GM19467 (cell line): ENCODE measurements at regions not wholly inside any gene's neighbourhood (a gene's known extent, or its start where the extent isn't known, plus 50 kb on each side); places are given as distances from the start of the nearest gene placed in this dataset.
"Not testable (repeated sequence)": the region's sequence is repeated elsewhere in the genome, so short reads cannot be mapped to it uniquely, and the experiment has no call there.

ENCODE experiments used
- ATAC-seq: cut with Tn5 transposase; IDR thresholded peaks from one replicate; pipeline ENCODE4 v1.9.1; 2021; ENCODE audit warnings: mild to moderate bottlenecking, moderate library complexity; ENCODE audit not compliant: unreplicated experiment

DNA sequence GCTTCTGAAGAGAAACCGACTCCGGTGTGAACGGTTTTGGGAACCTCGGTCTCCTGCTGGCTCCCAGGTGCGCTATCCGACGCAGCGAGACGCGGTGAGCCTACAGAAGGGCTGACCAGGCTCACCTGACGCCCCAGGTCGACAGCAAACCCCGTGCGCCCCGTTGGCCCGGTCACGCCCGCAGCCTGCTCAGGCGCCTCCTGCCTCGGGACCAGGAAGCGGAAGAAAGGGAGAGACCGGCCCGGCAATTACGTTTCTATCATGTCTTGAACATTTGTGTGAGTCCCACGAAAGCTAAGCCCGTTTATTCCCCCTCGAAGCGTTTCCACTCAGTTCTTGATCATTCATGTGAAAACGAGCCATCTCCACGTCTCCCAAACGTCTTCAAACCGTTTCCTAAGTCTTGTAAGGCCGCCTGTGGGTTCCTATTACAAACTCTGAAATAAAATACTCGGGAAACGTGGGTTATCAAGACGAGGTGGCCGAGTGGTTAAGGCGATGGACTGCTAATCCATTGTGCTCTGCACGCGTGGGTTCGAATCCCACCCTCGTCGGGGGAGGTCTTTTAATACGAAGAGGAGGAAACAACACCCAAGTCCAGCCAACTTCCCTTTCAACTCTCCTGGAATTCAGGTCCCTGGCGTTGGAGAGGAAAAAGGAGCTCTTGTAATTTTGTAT, 150.5 kb upstream of the PRSS16 start:
- ATAC-seq = no peak

DNA sequence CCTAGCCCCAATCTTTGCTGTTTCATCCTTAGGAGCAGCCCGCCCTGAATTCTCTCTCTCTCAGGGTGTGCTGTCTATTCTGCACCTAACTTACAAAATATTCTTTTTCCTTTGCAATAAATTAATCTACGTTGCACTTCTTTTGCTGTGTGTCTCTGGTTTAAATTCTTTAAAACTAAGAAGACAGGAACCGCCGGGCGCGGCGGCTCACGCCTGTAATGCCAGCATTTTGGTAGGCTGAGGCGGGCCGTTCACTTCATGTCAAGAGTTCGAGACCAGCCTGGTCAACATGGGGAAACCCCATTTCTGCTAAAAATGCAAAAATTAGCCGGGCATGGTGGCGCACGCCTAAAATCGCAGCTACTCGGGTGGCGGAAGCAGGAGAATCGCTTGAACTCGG, 148.5 kb upstream of the PRSS16 start:
- ATAC-seq = no peak

DNA sequence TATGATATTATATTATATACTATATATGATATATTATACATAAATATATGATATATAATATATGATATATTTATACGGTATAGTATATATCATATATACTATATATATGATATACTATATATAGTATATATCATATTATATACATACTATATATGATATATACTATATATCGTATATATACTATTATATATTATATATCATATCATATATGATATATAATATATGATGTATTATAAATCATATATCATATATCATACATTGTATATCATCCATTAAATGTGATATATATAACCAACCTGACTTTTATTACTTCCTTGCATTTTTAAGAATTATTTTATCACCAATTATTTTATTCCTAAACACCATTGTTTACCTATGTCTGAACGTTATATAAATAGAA, 146.6 kb upstream of the PRSS16 start:
- no peak for ATAC-seq

DNA sequence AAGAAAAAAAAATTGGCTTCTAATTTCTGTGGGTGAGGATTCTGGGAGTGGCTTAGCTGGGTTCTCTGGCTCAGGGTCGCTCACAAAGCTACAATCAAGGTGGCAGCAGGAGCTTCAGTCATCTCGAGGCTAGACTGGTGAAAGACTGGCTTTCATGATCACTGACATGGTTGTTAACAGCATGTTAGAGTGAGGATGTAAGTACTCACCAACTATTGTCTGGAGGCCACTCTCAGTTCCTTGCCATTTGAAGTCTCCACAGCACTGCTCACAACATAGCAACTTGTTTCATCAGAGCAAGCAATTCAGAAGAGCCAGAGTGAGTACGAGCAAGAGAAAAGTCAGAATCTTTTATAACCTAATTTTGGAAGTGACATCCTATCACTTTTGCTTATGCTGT, 145.7 kb upstream of the PRSS16 start:
- ATAC-seq = no peak

DNA sequence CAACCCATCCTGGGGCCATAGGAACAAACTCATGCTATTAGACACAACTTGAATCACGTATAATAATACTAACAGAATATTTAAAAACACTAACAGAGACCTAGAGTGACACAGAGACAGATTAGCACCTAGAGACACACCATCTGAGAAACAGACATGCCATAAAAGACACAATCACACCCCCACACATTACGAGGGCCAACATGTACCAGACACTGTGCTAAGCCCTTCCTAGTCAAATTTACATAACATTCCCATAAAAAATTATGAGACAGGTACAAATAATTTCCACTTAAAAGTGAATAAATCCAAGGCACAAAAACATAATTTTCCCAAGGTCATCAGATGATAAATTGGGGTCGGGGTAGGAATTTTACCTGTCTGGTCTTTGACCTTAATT, 141.1 kb upstream of the PRSS16 start:
- ATAC-seq = no peak

DNA sequence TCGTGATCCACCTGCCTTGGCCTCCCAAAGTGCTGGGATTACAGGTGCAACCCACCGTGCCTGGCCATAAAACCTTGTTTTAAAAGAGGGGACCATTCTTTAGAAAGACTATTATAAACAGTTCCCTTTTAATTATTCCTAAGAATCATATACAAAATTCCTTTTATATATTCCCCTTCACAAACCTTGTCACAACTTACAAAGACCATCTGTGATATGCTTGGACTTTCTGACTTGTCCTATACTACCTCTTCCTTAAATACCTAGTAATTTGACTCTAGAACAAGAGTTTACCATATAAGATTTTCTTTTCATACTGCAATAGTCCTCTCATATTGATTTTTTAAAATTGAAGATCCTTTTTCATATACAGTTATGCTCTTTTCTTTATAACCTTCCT, 135.8 kb upstream of the PRSS16 start:
- no peak for ATAC-seq

DNA sequence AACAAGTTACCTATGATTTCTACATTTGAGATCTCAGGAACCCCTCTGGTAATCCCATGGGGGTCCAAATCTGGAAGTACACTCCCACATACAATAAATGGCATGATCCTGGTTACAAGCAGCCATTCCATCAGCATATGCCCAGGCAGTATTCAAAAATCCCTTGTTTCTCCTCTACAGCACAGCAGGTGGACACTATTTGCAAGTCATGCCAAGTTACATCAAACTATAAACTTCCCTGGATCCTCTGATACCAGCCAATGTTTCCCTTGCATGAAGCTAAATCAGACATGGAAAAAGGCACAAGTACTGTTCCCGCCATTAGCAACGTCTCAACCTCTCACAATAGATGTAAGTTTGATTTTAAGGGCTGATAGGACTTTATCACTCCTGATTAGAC, 134.5 kb upstream of the PRSS16 start:
- no peak for ATAC-seq

DNA sequence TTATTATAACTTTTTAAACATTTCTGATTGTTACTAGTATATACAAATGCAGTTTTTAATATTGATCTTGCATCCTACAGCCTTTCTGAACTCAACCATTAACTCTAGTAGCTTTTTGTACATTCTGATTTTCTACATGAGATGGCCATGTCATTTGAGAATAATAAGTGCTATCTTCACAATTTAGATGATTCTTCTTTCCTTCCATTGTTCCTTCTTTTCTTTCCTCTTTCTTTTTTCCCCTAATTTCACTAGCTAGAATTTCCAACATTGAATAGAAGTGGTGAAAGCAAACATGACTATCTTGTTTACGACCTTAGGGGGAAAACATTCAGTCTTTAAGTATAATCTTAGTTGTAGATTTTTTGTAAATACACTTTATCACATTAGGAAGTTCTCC, 128.2 kb upstream of the PRSS16 start:
- no peak for ATAC-seq

DNA sequence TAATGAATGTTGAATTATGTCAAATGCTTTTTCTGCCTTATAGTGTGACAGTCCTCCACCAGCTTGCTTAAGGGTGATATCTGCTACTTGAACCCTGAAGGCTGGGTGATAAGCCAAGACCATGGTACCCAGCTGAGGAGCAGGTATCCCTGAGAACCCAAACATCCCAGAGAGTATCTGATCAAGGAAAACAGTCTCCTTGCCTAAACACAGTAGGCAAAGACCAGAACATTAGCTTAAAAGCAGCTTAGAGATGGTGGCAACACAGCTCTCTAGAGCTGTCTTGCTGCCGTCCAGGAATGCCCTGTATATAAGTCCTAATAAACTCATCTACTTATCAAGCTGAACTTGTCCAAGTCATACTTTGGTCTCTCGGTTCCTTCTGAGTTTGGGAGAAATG, 127.7 kb upstream of the PRSS16 start:
- no peak for ATAC-seq

DNA sequence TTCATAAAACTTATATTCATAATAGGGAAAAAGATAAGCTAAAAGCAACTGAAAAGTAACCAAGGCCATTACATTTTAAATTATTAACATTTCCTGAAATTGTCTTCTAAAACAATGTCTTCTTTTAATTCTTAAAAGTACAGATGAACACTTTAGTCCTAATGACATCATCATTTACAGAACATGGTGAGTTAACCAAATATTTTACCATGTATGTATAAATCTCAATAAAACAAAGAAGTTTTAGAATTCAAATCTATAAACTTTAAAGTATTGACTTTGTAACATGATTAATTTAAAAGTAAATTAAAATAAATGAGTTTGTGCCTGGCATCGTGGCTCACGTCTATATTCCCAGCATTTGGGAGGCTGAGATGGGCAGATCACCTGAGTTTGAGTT, 125.9 kb upstream of the PRSS16 start:
- ATAC-seq = no peak

DNA sequence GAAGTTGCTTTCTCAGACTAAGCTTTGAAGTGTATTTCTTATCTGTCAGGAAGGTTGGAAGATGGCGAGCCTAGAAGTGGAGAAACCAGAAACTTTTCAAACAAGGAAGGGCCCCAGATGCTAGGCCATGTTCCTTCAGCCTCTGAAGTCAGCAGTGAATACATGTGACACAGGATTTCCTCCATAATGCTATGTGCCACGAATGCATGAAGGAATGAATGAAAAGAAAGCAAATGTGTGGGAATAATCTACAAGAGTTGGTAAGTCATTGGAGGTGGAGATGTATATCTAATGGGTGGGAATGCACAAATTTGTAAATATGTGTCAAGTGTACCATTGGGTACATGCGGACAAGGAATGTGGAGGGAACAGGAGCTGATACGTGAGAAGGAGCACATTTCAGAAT, 123.2 kb upstream of the PRSS16 start:
- no peak for ATAC-seq

DNA sequence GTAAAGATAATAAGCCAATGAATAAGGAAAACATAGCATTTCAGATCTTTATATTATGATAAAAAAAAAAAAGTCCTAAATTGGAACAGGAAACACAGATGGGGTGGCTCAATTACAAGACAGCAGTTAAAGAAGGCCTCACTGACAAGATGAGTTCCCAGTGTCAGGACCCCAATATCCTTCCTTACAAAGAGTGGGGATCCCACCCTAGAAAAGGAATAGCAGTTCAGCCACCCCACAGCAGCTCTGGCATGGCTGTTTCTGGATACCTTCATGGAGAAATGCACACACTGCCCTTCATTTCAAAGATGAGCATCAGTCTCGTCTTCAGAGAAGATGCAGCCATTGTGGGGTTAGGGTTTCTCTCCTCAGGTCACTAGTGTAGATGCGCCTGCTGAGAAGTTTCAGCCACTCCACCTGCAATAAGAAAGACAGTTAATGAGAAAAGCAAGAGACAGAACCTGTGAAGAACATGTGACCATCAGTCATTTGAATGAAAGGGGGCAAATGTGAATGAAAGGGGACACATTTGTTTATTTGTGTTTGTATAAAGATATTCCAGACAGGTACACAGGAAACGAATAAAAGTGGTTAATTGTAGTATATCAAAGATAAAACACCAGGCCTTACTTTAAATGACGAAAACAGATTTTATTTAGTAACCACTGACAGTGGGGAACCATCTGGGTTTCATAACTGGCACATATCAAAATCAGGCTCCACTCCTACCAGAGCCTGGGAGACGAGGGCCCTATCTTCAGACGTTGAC, 121.3 kb upstream of the PRSS16 start:
- no peak for ATAC-seq

DNA sequence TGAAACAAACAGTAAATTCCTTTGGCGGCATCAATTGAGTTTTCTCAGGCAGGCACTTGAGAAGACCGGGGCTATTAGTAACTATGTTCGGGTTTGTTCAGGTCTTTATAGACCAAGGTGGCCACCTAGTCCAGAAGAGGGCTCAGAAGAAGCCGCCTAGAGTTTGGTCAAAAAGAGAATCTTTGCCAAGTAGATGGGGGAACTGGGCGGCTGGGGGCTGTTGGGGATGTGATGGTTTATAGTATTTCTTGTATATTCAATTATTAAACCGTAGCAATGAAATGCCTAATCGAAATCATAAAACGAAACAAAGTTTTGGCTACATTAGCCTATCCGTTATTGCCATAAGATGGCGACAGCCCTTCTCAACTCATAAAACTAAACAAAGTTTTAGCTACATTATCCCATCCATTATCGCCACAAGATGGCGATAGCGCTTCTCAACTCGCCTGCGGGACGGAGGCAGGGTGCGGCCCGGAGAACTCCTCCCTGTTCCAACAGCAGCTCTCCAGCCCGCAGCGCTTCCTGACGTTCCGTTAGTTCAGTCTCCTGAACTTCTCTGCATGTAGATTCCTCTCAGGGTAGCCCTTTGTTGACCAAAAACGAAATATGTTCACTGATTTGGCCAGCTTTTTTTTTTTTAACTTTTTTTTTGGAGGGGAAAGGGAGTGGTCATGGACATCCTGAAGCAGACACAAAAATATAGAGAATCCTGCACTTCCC, 120.5 kb upstream of the PRSS16 start:
- peak; percentile 57 for ATAC-seq

DNA sequence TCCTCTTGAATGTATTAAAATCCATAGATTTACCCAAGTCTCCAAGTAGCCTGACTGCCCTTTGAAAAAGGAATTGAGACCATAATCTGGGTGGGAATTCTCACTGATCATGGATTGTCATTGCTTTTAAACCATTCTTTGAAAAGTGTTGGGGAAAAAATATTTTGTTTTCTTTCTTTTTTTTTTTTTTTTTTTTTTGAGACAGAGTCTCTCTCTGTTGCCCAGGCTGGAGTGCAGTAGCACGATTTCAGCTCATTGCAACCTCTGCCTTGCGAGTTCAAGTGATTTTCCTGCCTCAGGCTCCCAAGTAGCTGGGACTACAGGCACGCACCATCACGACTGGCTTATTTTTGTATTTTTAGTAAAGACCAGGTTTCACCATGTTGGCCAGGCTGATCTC, 119.6 kb upstream of the PRSS16 start:
- not testable (repeated sequence) for ATAC-seq

DNA sequence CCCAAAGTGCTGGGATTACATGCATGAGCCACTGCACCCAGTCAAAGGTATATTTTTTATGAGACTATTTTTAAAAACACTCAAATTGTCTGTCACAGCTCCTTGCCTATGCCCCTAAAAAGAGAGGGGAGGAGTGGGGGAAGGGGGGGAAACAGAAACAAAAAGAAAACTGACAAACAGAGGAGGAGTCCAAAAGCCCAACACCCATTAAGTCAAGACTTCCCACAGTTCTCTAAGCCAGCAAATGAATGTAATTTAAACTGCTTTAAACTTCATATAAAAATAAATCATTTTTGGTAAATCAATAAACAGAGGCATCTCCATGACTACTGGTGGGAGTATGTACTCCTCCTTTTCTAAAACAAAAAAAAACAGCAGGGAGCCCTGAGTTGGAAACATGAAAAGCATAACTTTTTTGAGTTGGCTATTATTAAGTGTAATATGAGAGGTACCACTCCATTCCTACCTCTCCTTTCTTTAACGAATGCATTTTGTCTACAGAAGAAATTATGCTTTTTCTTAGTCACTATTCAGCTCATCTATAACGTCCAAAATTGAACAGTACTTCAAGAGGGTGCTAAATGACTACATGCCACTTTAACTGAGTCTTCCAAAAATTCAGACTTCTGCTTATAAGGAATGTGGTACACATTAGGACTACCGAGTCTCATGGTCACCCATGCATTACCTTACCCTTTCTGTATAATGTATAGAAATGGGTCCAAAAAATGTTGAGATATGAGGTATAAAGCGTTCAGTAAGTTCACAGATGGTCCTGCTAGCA, 119.0 kb upstream of the PRSS16 start:
- ATAC-seq = no peak

DNA sequence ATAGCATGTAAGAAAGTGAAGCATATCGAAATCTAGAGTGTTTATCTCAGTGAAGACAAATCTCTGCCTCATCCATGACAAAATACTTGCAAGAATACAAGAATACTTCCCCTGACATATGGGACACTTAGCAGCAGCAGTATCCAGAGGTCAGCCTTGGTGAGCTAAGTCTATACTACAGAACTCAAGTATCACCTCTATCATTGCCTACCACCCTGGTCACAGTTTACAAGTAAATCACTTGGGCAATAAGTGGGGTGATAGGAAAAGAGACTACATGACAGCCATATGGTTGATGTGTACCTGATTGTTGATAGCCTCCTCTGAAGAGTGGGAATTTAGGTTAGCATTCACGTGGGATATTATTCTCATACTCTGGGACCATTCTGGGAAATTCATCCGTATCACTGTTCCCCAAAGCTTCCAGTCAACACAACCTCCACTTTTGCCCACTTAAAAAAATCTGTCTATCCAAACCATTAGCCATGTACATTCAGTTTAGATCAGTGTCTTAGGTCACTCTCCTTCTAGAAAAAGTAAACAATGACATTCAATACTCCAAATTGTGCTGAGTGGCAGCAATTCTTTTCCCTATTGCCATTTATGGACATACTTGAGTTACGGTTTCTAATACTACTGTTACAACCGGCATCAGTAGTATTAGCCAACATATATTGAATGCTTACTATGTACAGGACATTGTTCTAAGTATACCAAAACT, 118.2 kb upstream of the PRSS16 start:
- ATAC-seq = no peak

DNA sequence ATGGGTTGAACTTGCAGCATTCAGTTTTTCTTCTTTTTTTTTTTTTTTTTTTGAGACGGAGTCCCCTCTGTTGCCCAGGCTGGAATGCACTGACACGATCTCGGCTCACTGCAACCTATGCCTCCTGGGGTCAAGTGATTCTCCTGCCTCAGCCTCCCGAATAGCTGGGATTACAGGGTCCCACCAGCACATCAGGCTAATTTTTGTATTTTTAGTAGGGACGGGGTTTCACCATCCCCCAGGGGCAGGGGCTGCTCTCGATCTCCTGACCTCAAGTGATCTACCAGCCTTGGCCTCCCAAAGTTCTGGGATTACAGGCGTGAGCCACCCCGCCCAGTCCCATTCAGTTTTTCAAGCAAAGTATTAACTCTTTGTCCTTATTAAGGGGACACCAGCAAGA, 117.6 kb upstream of the PRSS16 start:
- ATAC-seq = no peak

DNA sequence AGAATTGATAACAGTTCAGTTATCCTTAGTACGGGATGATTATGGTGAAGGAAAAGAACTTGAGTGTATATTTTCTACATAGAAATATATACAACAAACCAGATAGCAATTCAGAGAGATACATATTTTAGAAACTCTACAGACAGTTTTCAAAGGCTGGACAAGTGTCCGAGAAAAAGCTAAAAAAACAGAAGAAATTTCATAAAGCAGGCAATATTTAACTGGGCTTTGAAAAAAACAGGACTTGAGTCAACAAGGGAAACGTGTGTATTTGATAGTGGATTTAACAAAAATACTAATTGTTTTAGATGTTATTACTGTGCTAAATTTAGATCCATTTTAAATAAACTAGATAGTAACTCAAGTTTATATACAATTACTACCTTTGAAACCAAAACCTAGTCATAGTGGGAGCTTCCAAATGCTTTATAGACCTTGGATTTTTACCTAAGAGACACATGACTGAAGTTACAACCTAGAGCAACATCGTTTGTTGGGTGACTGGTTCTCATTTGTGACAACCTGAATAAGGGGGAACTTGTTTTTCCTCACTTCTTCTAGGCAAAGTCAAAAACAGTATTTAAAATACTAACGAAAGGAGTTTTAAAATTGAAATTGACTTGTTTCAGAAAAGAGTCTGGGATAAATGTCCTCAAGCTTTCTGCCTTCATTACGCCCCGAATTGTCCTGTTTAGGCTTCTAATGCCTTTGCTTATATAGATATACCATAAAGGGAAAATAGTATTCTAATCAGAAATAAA, 116.7 kb upstream of the PRSS16 start:
- no peak for ATAC-seq

DNA sequence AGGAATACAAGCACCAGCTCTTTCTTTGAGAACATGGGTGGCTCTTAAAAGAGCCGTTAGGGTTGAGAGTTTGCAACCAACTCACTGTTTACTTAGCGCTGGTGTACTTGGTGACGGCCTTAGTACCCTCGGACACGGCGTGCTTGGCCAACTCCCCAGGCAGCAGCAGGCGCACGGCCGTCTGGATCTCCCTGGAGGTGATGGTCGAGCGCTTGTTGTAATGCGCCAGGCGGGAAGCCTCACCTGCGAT, 115.3 kb upstream of the PRSS16 start:
- peak; percentile 7 for ATAC-seq
